SH-SY5Y (cell line): ENCODE measurements at regions not wholly inside any gene's neighbourhood (a gene's known extent, or its start where the extent isn't known, plus 50 kb on each side); places are given as distances from the start of the nearest gene placed in this dataset.

Source experiments
- GATA2 ChIP-seq: IDR thresholded peaks from 2 replicates; pipeline ENCODE4 v1.6.1; 2011; ENCODE audit warnings: mild to moderate bottlenecking, low read depth, low read length
- GATA3 ChIP-seq: IDR thresholded peaks from 2 replicates; pipeline ENCODE4 v1.6.1; 2011; ENCODE audit warnings: low read depth, mild to moderate bottlenecking, low read length, moderate library complexity

- TF ChIP-seq GATA2 = no peak
- TF ChIP-seq GATA3 = no peak
These were observed 133.5 kb upstream of the MGAT5 start for GRCh38 chr2:134120406-134120732.
